ENCODE measurements at regions not wholly inside any gene's neighbourhood (a gene's known extent, or its start where the extent isn't known, plus 50 kb on each side); places are given as distances from the start of the nearest gene placed in this dataset.
"Not testable (repeated sequence)": the region's sequence is repeated elsewhere in the genome, so short reads cannot be mapped to it uniquely, and the experiment has no call there.

DNA sequence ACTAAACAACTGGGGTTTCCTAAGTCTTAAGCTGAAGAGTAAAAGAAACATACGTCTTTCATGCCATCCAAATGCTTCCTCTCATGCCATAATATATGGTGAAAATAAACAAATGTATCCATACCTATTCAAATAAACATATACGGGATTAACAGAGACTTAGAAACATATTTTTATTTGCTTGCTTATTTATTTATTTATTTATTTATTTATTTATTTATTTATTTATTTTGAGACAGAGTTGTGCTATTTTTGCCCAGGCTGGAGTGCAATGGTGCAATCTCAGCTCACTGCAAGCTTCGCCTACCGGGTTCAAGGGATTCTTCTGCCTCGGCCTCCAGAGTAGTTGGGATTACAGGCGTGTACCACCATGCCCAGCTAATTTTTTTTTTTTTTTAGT, 291.6 kb upstream of the CNTN5 start:
- no peak for TF ChIP-seq CTCF (IDR thresholded peaks at IDR 0.05; ENCODE audit: control insufficient read depth, insufficient read depth, low read depth, low read length, missing control alignments)
- no peak for DNase-seq (ENCODE audit: low read depth)
- no peak overlapping the region for H3K4me3 ChIP-seq (ENCODE audit: control insufficient read depth, low read depth, low read length)

DNA sequence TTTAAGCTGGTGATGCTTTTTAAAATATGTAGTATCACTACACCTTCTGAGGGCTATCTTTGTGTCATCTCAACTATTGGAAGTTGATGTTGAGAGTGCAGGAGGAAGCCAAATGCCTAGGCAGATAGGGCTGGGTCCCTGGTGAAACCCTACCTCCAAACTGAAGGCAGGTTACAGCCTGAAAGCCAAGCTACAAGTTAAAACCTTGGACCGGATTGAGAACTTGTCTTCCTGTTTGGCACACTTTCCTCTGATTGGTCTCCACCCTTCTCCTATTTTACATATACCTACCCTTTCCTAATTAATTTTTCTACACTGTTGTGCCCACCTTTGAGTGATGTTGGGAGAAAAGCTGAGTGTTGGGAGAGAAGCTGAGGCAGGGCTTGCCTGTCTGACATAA, 287.8 kb upstream of the CNTN5 start:
- no peak for TF ChIP-seq CTCF (IDR thresholded peaks at IDR 0.05; ENCODE audit: control insufficient read depth, insufficient read depth, low read depth, low read length, missing control alignments)
- H3K4me3 ChIP-seq (ENCODE audit: control insufficient read depth, low read depth, low read length) = no peak overlapping the region
- no peak for DNase-seq (ENCODE audit: low read depth)

- DNase-seq (ENCODE audit: low read depth); H3K4me3 ChIP-seq (ENCODE audit: control insufficient read depth, low read depth, low read length): not testable (repeated sequence)
Observed at GRCh38 chr11:98733378-98733777, 287.4 kb upstream of the CNTN5 start.

DNA sequence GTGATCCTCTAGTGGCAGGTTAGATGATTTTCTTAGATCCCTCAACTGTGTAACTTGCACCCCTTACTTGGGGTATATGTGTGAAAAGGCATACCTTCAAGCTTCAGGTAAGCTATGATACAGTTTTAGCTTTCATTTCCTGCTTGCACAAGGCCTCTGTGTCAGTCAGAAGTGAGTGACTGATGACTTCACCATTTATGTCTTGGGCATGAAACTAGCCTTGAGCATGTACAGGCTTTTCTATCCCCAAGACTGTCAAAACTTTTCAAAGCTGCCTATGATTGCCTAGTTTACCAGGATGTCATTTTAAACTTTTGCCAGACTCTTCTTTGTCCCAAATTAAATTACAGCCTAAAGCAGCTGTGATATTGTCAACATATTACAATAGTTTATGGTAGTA, 286.1 kb upstream of the CNTN5 start:
- no peak for TF ChIP-seq CTCF (IDR thresholded peaks at IDR 0.05; ENCODE audit: control insufficient read depth, insufficient read depth, low read depth, low read length, missing control alignments)
- H3K4me3 ChIP-seq (ENCODE audit: control insufficient read depth, low read depth, low read length) = no peak overlapping the region

GRCh38 chr11:98736833-98737232, 283.9 kb upstream of the CNTN5 start:
- TF ChIP-seq CTCF (IDR thresholded peaks at IDR 0.05; ENCODE audit: control insufficient read depth, insufficient read depth, low read depth, low read length, missing control alignments) = no peak
- H3K4me3 ChIP-seq (ENCODE audit: control insufficient read depth, low read depth, low read length) = no peak overlapping the region
- no peak for DNase-seq (ENCODE audit: low read depth)

More for the DNA sequence above, 286.1 kb upstream of the CNTN5 start:
- DNase-seq (ENCODE audit: low read depth) = no peak

- DNase-seq (ENCODE audit: low read depth) = no peak
- H3K4me3 ChIP-seq (ENCODE audit: control insufficient read depth, low read depth, low read length) = no peak overlapping the region
- no peak for TF ChIP-seq CTCF (IDR thresholded peaks at IDR 0.05; ENCODE audit: control insufficient read depth, insufficient read depth, low read depth, low read length, missing control alignments)
Observed at GRCh38 chr11:98740321-98740720, 280.4 kb upstream of the CNTN5 start.

GRCh38 chr11:98763446-98763845, 257.3 kb upstream of the CNTN5 start:
- DNase-seq (ENCODE audit: low read depth); H3K4me3 ChIP-seq (ENCODE audit: control insufficient read depth, low read depth, low read length): not testable (repeated sequence)

DNA sequence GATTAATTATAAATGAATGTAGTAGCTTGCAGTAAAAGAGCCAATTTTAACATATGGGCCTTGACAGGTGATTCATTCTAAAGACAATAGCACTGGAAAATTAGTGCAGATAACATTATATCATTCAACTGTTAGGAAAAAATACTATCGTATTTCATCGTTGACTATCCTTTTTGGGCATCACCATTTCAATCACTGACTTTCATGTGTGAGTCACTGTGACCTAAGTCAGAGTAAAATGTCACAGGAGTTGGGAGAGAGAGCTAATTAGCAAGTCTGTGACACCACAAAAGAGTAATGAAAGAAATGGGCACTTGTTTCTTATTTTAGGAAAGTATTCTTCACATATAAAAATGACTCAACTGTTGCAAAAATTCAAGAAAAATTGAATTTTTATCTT, 253.8 kb upstream of the CNTN5 start:
- no peak for TF ChIP-seq CTCF (IDR thresholded peaks at IDR 0.05; ENCODE audit: control insufficient read depth, insufficient read depth, low read depth, low read length, missing control alignments)
- no peak overlapping the region for H3K4me3 ChIP-seq (ENCODE audit: control insufficient read depth, low read depth, low read length)
- DNase-seq (ENCODE audit: low read depth) = no peak

DNA sequence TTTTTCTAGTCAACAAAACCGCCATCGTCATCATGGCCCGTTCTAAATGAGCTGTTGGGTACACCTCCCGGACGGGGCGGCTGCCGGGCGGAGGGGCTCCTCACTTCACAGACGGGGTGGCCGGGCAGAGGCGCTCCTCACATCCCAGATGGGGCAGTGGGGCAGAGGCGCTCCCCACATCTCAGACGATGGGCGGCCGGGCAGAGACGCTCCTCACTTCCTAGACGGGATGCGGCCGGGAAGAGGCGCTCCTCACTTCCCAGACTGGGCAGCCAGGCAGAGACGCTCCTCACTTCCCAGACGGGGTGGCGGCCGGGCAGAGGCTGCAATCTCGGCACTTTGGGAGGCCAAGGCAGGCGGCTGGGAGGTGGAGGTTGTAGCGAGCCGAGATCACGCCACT, 250.7 kb upstream of the CNTN5 start:
- H3K4me3 ChIP-seq (ENCODE audit: control insufficient read depth, low read depth, low read length); DNase-seq (ENCODE audit: low read depth): not testable (repeated sequence)
